WTC11 (cell line): ENCODE measurements at regions not wholly inside any gene's neighbourhood (a gene's known extent, or its start where the extent isn't known, plus 50 kb on each side); places are given as distances from the start of the nearest gene placed in this dataset.

Experiments
- ELF4 ChIP-seq: sonication (generic); formaldehyde crosslinking; IDR thresholded peaks from 2 replicates; pipeline ENCODE4 v1.8.1; 2022; ENCODE audit warnings: low read depth, mild to moderate bottlenecking, moderate library complexity, missing genetic modification reagents
- ZNF232 ChIP-seq: sonication (generic); formaldehyde crosslinking; IDR thresholded peaks from 2 replicates; pipeline ENCODE4 v1.8.0; 2022; ENCODE audit warnings: mild to moderate bottlenecking, missing genetic modification reagents
- TF ChIP-seq, protein P1 (sequence below): sonication (generic); formaldehyde crosslinking; IDR thresholded peaks from 2 replicates; pipeline ENCODE4 v1.8.1; 2022; ENCODE audit warnings: low read depth, mild to moderate bottlenecking, moderate library complexity, missing genetic modification reagents, borderline replicate concordance
- TF ChIP-seq, protein P2 (sequence below): sonication (generic); formaldehyde crosslinking; IDR thresholded peaks from 2 replicates; pipeline ENCODE4 v1.8.0; 2023; ENCODE audit warnings: missing genetic modification reagents
- TF ChIP-seq, protein P3 (sequence below): sonication (generic); formaldehyde crosslinking; IDR thresholded peaks from 2 replicates; pipeline ENCODE4 v1.8.1; 2023; ENCODE audit warnings: mild to moderate bottlenecking, missing genetic modification reagents, borderline replicate concordance
- TF ChIP-seq, protein P4 (sequence below): fragments of 250-450 bp; sonication (Bioruptor Pico); IDR thresholded peaks from 2 replicates; pipeline ENCODE4 v2.1.2; 2022; ENCODE audit warnings: mild to moderate bottlenecking, moderate library complexity
- TF ChIP-seq, protein P5 (sequence below): fragments of 200-600 bp; IDR thresholded peaks from 2 replicates; pipeline ENCODE4 v1.8.0; 2022; ENCODE audit warnings: antibody characterized with exemption
- TF ChIP-seq, protein P6 (sequence below): sonication (generic); formaldehyde crosslinking; IDR thresholded peaks from 2 replicates; pipeline ENCODE4 v1.8.1; 2023; ENCODE audit warnings: mild to moderate bottlenecking, missing genetic modification reagents
- TF ChIP-seq, protein P7 (sequence below): sonication (generic); formaldehyde crosslinking; IDR thresholded peaks from 2 replicates; pipeline ENCODE4 v1.8.0; 2022; ENCODE audit warnings: mild to moderate bottlenecking, missing genetic modification reagents

DNA sequence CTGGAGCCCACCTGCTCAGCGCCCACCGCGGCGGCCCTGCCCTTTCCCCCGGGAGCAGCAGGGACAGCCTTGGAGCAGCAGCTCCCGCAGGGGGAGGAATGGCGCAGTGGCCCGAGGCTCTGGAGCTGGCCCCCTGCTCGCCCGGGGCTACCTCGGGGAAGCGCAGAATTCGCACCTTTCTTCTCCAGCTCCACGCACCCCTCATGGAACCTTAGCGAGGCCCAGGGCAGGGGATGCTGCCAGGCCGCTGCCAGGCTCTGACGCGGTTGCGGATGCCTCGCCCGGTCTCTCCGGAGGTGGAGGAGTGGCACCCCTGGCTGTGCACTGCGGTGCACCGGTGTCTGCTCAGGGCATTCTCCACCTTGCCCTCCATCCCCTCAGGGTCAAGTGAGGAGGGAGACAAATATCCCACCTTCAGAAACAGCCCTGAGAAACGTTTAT lies 84.9 kb upstream of the MKI67 start:
- TF ChIP-seq, protein P1, sequence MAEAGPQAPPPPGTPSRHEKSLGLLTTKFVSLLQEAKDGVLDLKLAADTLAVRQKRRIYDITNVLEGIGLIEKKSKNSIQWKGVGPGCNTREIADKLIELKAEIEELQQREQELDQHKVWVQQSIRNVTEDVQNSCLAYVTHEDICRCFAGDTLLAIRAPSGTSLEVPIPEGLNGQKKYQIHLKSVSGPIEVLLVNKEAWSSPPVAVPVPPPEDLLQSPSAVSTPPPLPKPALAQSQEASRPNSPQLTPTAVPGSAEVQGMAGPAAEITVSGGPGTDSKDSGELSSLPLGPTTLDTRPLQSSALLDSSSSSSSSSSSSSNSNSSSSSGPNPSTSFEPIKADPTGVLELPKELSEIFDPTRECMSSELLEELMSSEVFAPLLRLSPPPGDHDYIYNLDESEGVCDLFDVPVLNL = no peak
- TF ChIP-seq, protein P2, sequence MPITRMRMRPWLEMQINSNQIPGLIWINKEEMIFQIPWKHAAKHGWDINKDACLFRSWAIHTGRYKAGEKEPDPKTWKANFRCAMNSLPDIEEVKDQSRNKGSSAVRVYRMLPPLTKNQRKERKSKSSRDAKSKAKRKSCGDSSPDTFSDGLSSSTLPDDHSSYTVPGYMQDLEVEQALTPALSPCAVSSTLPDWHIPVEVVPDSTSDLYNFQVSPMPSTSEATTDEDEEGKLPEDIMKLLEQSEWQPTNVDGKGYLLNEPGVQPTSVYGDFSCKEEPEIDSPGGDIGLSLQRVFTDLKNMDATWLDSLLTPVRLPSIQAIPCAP = no peak
- TF ChIP-seq, protein P3, sequence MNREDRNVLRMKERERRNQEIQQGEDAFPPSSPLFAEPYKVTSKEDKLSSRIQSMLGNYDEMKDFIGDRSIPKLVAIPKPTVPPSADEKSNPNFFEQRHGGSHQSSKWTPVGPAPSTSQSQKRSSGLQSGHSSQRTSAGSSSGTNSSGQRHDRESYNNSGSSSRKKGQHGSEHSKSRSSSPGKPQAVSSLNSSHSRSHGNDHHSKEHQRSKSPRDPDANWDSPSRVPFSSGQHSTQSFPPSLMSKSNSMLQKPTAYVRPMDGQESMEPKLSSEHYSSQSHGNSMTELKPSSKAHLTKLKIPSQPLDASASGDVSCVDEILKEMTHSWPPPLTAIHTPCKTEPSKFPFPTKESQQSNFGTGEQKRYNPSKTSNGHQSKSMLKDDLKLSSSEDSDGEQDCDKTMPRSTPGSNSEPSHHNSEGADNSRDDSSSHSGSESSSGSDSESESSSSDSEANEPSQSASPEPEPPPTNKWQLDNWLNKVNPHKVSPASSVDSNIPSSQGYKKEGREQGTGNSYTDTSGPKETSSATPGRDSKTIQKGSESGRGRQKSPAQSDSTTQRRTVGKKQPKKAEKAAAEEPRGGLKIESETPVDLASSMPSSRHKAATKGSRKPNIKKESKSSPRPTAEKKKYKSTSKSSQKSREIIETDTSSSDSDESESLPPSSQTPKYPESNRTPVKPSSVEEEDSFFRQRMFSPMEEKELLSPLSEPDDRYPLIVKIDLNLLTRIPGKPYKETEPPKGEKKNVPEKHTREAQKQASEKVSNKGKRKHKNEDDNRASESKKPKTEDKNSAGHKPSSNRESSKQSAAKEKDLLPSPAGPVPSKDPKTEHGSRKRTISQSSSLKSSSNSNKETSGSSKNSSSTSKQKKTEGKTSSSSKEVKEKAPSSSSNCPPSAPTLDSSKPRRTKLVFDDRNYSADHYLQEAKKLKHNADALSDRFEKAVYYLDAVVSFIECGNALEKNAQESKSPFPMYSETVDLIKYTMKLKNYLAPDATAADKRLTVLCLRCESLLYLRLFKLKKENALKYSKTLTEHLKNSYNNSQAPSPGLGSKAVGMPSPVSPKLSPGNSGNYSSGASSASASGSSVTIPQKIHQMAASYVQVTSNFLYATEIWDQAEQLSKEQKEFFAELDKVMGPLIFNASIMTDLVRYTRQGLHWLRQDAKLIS = no peak
- TF ChIP-seq, protein P4, sequence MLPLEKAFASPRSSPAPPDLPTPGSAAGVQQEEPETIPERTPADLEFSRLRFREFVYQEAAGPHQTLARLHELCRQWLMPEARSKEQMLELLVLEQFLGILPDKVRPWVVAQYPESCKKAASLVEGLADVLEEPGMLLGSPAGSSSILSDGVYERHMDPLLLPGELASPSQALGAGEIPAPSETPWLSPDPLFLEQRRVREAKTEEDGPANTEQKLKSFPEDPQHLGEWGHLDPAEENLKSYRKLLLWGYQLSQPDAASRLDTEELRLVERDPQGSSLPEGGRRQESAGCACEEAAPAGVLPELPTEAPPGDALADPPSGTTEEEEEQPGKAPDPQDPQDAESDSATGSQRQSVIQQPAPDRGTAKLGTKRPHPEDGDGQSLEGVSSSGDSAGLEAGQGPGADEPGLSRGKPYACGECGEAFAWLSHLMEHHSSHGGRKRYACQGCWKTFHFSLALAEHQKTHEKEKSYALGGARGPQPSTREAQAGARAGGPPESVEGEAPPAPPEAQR (CRISPR knock-in tag) = no peak
- TF ChIP-seq ELF4 (CRISPR knock-in tag) (no peak), ZNF232 (no peak)
- TF ChIP-seq, protein P5, sequence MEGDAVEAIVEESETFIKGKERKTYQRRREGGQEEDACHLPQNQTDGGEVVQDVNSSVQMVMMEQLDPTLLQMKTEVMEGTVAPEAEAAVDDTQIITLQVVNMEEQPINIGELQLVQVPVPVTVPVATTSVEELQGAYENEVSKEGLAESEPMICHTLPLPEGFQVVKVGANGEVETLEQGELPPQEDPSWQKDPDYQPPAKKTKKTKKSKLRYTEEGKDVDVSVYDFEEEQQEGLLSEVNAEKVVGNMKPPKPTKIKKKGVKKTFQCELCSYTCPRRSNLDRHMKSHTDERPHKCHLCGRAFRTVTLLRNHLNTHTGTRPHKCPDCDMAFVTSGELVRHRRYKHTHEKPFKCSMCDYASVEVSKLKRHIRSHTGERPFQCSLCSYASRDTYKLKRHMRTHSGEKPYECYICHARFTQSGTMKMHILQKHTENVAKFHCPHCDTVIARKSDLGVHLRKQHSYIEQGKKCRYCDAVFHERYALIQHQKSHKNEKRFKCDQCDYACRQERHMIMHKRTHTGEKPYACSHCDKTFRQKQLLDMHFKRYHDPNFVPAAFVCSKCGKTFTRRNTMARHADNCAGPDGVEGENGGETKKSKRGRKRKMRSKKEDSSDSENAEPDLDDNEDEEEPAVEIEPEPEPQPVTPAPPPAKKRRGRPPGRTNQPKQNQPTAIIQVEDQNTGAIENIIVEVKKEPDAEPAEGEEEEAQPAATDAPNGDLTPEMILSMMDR = no peak
- TF ChIP-seq, protein P6, sequence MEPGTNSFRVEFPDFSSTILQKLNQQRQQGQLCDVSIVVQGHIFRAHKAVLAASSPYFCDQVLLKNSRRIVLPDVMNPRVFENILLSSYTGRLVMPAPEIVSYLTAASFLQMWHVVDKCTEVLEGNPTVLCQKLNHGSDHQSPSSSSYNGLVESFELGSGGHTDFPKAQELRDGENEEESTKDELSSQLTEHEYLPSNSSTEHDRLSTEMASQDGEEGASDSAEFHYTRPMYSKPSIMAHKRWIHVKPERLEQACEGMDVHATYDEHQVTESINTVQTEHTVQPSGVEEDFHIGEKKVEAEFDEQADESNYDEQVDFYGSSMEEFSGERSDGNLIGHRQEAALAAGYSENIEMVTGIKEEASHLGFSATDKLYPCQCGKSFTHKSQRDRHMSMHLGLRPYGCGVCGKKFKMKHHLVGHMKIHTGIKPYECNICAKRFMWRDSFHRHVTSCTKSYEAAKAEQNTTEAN (CRISPR knock-in tag) = no peak
- TF ChIP-seq, protein P7, sequence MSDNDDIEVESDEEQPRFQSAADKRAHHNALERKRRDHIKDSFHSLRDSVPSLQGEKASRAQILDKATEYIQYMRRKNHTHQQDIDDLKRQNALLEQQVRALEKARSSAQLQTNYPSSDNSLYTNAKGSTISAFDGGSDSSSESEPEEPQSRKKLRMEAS (CRISPR knock-in tag) = no peak
